DND-41 (cell line): ENCODE measurements at regions not wholly inside any gene's neighbourhood (a gene's known extent, or its start where the extent isn't known, plus 50 kb on each side); places are given as distances from the start of the nearest gene placed in this dataset.

Experiments
- EZH2 ChIP-seq: IDR thresholded peaks from 3 replicates; pipeline ENCODE4 v1.6.1; 2012; ENCODE audit warnings: borderline replicate concordance, low read depth, mild to moderate bottlenecking, moderate library complexity, low read length, inconsistent platforms; ENCODE audit not compliant: severe bottlenecking
- TF ChIP-seq, protein P1 (sequence below): IDR thresholded peaks from 2 replicates; pipeline ENCODE4 v1.5.1; 2012; ENCODE audit warnings: borderline replicate concordance, low read length, moderate library complexity, mild to moderate bottlenecking; ENCODE audit not compliant: poor library complexity, severe bottlenecking; ENCODE audit errors: extremely low read depth

DNA sequence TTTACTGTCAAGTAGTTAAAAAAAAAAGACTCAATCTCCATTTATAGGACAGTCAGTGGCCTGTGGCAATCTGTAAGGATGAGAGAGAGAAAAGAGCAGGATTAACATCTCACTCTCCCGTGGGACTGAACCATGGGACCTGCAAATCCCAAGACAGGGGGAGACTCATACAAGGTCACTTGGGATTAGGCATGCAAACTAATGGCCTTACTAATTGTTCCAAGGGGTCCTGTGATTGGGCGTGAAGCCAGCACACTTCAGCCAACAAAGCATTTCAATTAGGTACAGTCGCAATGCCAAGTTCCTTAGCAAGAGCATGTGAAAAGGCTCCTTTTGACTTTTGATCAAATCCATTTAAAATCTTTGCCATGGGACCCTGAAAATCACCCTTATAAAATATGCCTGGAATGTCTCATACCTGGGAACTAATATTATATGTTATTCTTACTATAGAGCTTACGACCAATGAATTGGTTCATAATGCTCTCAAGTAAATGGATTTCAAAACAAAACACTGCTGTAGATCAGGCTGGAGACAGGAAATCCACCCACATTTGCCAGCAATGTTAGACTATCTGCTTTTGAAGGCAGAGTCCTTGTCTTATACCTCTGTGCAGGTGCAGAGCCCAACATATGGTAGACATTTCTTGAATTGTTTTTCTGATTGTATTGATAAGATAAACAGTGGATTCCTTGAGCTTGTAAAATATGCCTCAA, 412.5 kb downstream of the GJA1 start:
- TF ChIP-seq, protein P1, sequence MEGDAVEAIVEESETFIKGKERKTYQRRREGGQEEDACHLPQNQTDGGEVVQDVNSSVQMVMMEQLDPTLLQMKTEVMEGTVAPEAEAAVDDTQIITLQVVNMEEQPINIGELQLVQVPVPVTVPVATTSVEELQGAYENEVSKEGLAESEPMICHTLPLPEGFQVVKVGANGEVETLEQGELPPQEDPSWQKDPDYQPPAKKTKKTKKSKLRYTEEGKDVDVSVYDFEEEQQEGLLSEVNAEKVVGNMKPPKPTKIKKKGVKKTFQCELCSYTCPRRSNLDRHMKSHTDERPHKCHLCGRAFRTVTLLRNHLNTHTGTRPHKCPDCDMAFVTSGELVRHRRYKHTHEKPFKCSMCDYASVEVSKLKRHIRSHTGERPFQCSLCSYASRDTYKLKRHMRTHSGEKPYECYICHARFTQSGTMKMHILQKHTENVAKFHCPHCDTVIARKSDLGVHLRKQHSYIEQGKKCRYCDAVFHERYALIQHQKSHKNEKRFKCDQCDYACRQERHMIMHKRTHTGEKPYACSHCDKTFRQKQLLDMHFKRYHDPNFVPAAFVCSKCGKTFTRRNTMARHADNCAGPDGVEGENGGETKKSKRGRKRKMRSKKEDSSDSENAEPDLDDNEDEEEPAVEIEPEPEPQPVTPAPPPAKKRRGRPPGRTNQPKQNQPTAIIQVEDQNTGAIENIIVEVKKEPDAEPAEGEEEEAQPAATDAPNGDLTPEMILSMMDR = no peak
- no peak for TF ChIP-seq EZH2
